ENCODE measurements at regions not wholly inside any gene's neighbourhood (a gene's known extent, or its start where the extent isn't known, plus 50 kb on each side); places are given as distances from the start of the nearest gene placed in this dataset.

GRCh38 chr2:8581601-8582041 lies 100.2 kb upstream of the ID2 start:
- TF ChIP-seq CTCF (IDR thresholded peaks at IDR 0.05) (no peak), POLR2A (IDR thresholded peaks at IDR 0.05) (no peak)
